ENCODE measurements at regions not wholly inside any gene's neighbourhood (a gene's known extent, or its start where the extent isn't known, plus 50 kb on each side); places are given as distances from the start of the nearest gene placed in this dataset.
A peak's percentile ranks its signal among the peaks of the same experiment; 100 is the strongest.

- Mint-ChIP-seq H3K4me3 (no peak overlapping the region), H3K4me1 (peaks cover 27% of the 10 kb centered on the region), H3K27ac (no peak overlapping the region), H3K36me3 (ENCODE audit: low read depth) (peaks cover 1% of the 10 kb centered on the region), H3K27me3 (peaks cover 8% of the 10 kb centered on the region), H3K9me3 (peaks cover 5% of the 10 kb centered on the region)
- CTCF ChIA-PET: no interaction called here
- intact Hi-C loops (cut with micrococcal nuclease): no loop called here
- no peak for TF ChIP-seq CTCF (IDR thresholded peaks at IDR 0.05)
- ATAC-seq (ENCODE audit: low read depth) (no peak), DNase-seq (no peak)
- POLR2A ChIA-PET: no interaction called here
Observed at GRCh38 chr10:60576130-60577069, 186.7 kb upstream of the ANK3 start.

GRCh38 chr10:60575105-60575504 lies 185.4 kb upstream of the ANK3 start:
- DNase-seq (no peak), ATAC-seq (ENCODE audit: low read depth) (no peak)
- no peak overlapping the region for H3K4me3 Mint-ChIP-seq
- TF ChIP-seq CTCF (IDR thresholded peaks at IDR 0.05): no peak
- peaks cover 5% of the 10 kb centered on the region for H3K9me3 Mint-ChIP-seq
- H3K27me3 Mint-ChIP-seq: peaks cover 15% of the 10 kb centered on the region
- ChIA-PET CTCF (no interaction called here), POLR2A (no interaction called here)
- peaks cover 1% of the 10 kb centered on the region for H3K36me3 Mint-ChIP-seq (ENCODE audit: low read depth)
- intact Hi-C loops (cut with micrococcal nuclease): no loop called here
- no peak overlapping the region for H3K27ac Mint-ChIP-seq
- H3K4me1 Mint-ChIP-seq: peaks cover 27% of the 10 kb centered on the region

GRCh38 chr10:60574388-60574787 lies 184.7 kb upstream of the ANK3 start:
- Mint-ChIP-seq H3K27ac (no peak overlapping the region), H3K36me3 (ENCODE audit: low read depth) (peaks cover 1% of the 10 kb centered on the region), H3K4me3 (no peak overlapping the region), H3K4me1 (peaks cover 27% of the 10 kb centered on the region), H3K9me3 (peaks cover 5% of the 10 kb centered on the region), H3K27me3 (peaks cover 16% of the 10 kb centered on the region)
- DNase-seq: no peak
- TF ChIP-seq CTCF (IDR thresholded peaks at IDR 0.05): no peak
- CTCF ChIA-PET: no interaction called here
- POLR2A ChIA-PET: no interaction called here
- intact Hi-C loops (cut with micrococcal nuclease): no loop called here
- no peak for ATAC-seq (ENCODE audit: low read depth)

GRCh38 chr10:60573336-60573735 lies 183.7 kb upstream of the ANK3 start:
- intact Hi-C loops (cut with micrococcal nuclease): no loop called here
- CTCF ChIA-PET: no interaction called here
- ATAC-seq (ENCODE audit: low read depth): no peak
- H3K36me3 Mint-ChIP-seq (ENCODE audit: low read depth): no peaks in the 10 kb centered on the region
- DNase-seq: no peak
- no peak overlapping the region for H3K4me3 Mint-ChIP-seq
- H3K9me3 Mint-ChIP-seq: peaks cover 5% of the 10 kb centered on the region
- POLR2A ChIA-PET: no interaction called here
- H3K4me1 Mint-ChIP-seq: peaks cover 27% of the 10 kb centered on the region
- TF ChIP-seq CTCF (IDR thresholded peaks at IDR 0.05): no peak
- peaks cover 16% of the 10 kb centered on the region for H3K27me3 Mint-ChIP-seq
- no peak overlapping the region for H3K27ac Mint-ChIP-seq

GRCh38 chr10:60572511-60573194 lies 183.0 kb upstream of the ANK3 start:
- ChIA-PET POLR2A (no interaction called here), CTCF (interaction anchor here (0.6 kb wide), 1 partner anchor 696 kb away, joined by 3 read pairs; no protein-coding TSS in a partner anchor)
- intact Hi-C loops (cut with micrococcal nuclease): no loop called here
- DNase-seq (no peak), ATAC-seq (ENCODE audit: low read depth) (no peak)
- Mint-ChIP-seq H3K4me1 (peaks cover 27% of the 10 kb centered on the region), H3K4me3 (peak overlapping the region; percentile 66), H3K9me3 (peaks cover 5% of the 10 kb centered on the region), H3K36me3 (ENCODE audit: low read depth) (no peaks in the 10 kb centered on the region), H3K27me3 (peaks cover 16% of the 10 kb centered on the region), H3K27ac (no peak overlapping the region)
- TF ChIP-seq CTCF (IDR thresholded peaks at IDR 0.05): no peak

Measured in activated B cell treated with CpG ODN at 0.5 μM for 24 hours (primary cell).